ENCODE measurements at regions not wholly inside any gene's neighbourhood (a gene's known extent, or its start where the extent isn't known, plus 50 kb on each side); places are given as distances from the start of the nearest gene placed in this dataset.

- no peak for DNase-seq
Measured at GRCh38 chr12:85352016-85352415, 72.0 kb downstream of the ALX1 start.

GRCh38 chr12:85356596-85357385 lies 76.8 kb downstream of the ALX1 start:
- no peak for DNase-seq

GRCh38 chr12:85357609-85358008 lies 77.6 kb downstream of the ALX1 start:
- no peak for DNase-seq

GRCh38 chr12:85358715-85359114 lies 78.7 kb downstream of the ALX1 start:
- DNase-seq: no peak

GRCh38 chr12:85363382-85364190 lies 83.6 kb downstream of the ALX1 start:
- no peak for DNase-seq

GRCh38 chr12:85367936-85368335 lies 87.9 kb downstream of the ALX1 start:
- DNase-seq: no peak

- DNase-seq: no peak
Measured at GRCh38 chr12:85369365-85370154, 89.5 kb downstream of the ALX1 start.

- DNase-seq: no peak
Measured at GRCh38 chr12:85373045-85373444, 93.0 kb downstream of the ALX1 start.

GRCh38 chr12:85374981-85375380 lies 95.0 kb downstream of the ALX1 start:
- DNase-seq: no peak

- no peak for DNase-seq
Measured at GRCh38 chr12:85385406-85385805, 105.4 kb downstream of the ALX1 start.

- no peak for DNase-seq
Measured at GRCh38 chr12:85390266-85390665, 110.2 kb downstream of the ALX1 start.

GRCh38 chr12:85392508-85392907 lies 112.5 kb downstream of the ALX1 start:
- no peak for DNase-seq

GRCh38 chr12:85393606-85394005 lies 113.6 kb downstream of the ALX1 start:
- DNase-seq: no peak

GRCh38 chr12:85394065-85394464 lies 114.0 kb downstream of the ALX1 start:
- no peak for DNase-seq

GRCh38 chr12:85394809-85395208 lies 114.8 kb downstream of the ALX1 start:
- DNase-seq: no peak

- no peak for DNase-seq
Measured at GRCh38 chr12:85405262-85405661, 125.2 kb downstream of the ALX1 start.

GRCh38 chr12:85405781-85406522 lies 125.9 kb downstream of the ALX1 start:
- DNase-seq: no peak

GRCh38 chr12:85413266-85413665 lies 133.2 kb downstream of the ALX1 start:
- DNase-seq: no peak

- DNase-seq: no peak
Measured at GRCh38 chr12:85422762-85423161, 142.7 kb downstream of the ALX1 start.

- DNase-seq: no peak
Measured at GRCh38 chr12:85423947-85424346, 143.9 kb downstream of the ALX1 start.

- no peak for DNase-seq
Measured at GRCh38 chr12:85424581-85425348, 144.7 kb downstream of the ALX1 start.

GRCh38 chr12:85425349-85425612 lies 145.3 kb downstream of the ALX1 start:
- DNase-seq: no peak
